ENCODE measurements at regions not wholly inside any gene's neighbourhood (a gene's known extent, or its start where the extent isn't known, plus 50 kb on each side); places are given as distances from the start of the nearest gene placed in this dataset.

DNA sequence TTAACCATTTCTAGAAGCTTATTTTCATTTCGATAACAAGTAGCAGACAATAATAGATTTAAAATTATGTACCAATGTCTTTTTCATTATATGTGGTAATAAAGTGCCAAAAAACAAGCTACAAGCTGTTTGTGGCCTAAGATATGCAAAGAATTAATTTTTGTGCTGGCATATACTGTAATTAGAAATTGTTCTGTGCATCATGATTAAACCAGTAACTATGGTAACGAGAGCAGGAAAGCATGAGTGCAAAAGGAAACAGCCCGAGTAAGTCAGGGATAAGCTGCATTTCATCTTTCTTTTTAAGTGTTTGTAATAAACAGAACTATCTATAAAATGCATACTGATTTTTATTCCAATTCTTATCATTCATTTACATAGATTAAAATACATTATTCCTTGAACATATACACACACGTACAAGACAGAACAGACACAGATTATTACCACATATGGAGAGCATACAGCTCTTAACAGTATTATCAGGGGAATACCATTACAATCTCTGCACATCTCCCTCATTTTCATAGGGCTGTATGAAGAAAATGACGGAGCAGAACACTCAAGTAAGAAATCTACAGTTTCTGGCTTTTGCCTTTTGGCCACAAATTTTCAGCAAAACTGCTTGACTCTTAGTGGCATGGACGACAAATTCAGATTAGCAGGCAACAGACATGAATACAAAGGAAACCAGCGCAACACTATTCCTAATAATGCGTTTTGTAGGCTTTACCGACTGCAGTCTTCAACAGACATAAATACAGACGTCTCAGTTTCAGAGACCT, 121.3 kb upstream of the WDR17 start:
- no peak overlapping the region for H3K4me3 ChIP-seq (ENCODE audit: low read depth, low read length)
- DNase-seq (ENCODE audit: low read depth): no peak
- TF ChIP-seq, protein P1, sequence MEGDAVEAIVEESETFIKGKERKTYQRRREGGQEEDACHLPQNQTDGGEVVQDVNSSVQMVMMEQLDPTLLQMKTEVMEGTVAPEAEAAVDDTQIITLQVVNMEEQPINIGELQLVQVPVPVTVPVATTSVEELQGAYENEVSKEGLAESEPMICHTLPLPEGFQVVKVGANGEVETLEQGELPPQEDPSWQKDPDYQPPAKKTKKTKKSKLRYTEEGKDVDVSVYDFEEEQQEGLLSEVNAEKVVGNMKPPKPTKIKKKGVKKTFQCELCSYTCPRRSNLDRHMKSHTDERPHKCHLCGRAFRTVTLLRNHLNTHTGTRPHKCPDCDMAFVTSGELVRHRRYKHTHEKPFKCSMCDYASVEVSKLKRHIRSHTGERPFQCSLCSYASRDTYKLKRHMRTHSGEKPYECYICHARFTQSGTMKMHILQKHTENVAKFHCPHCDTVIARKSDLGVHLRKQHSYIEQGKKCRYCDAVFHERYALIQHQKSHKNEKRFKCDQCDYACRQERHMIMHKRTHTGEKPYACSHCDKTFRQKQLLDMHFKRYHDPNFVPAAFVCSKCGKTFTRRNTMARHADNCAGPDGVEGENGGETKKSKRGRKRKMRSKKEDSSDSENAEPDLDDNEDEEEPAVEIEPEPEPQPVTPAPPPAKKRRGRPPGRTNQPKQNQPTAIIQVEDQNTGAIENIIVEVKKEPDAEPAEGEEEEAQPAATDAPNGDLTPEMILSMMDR (IDR thresholded peaks at IDR 0.05; ENCODE audit: insufficient read depth, low read depth, low read length): no peak

DNA sequence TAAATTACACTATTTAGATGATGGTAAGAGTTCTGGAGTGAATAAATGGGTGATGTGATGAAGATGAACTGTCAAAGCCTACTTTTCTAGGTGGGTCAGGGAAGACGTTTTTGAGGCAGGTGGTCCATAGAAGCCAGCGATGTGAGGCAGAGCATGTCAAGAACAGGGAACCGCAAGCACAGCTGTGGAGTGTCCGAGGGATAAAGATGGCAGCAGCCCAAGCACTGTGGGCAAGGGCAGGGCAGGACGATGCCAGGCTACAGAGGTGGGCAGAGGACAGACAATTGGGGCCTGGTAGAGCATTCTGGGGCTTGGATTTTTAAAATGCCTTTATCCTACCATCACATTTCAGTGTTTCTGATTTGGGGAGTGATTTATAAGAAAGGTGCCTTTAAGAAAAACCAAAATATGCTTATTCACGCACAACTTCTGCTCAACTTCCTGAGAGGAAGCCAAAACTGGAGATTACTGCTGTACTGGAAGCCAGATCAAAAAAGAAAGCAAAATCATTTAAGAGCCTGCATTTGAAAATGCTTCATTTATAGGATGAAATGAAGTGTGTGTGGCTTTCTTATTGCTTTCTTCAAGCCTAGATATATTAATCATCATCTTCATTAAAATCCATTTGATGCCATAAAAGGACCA, 119.0 kb upstream of the WDR17 start:
- TF ChIP-seq, protein P1 (IDR thresholded peaks at IDR 0.05; ENCODE audit: insufficient read depth, low read depth, low read length): no peak
- no peak for DNase-seq (ENCODE audit: low read depth)
- no peak overlapping the region for H3K4me3 ChIP-seq (ENCODE audit: low read depth, low read length)

DNA sequence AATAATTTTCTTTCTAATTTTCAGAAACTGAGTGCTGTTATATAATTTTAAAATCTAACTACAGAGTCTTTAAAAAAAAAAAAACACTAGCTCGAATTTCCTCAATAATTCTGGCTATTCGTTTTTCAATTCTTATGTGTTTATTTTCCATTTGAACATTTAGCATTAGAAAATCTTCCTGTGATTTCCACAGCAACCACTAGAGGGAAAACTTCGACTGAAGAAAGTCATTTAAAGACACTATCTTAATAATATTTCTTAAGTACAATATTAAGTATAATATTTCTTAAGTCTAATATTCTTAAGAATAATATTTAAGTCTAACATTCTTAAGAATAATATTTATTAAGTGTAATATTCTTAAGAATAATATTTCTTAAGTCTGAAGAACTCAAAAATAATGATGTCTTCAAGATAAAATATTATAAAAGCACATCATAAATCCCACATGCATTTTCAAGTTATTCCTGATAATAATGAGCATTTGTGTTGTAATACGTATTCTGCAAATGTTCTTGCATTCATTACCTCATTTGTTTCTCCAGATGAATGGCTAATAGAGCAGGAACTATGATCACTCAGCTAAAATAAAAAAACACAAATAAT, 118.4 kb upstream of the WDR17 start:
- H3K4me3 ChIP-seq (ENCODE audit: low read depth, low read length): no peak overlapping the region

DNA sequence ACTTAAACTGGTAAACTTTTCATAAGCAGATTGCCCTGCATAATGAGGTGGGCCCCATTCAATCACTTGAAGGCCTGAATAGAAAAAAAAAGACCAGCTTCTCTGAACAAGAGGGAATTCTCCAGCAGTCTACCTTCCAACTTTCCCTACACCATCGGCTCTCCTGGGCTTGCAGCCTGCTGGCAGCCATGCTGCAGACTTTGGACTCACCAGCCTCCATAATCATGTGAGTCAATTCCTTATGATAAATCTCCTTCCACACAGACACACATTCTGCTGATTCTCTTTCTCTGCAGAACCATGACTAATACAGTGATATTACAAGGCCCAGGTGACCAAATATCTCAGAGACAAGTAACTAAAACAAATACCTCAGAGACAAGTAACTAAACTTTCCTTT, 113.8 kb upstream of the WDR17 start:
- TF ChIP-seq, protein P1 (IDR thresholded peaks at IDR 0.05; ENCODE audit: insufficient read depth, low read depth, low read length): no peak
- no peak overlapping the region for H3K4me3 ChIP-seq (ENCODE audit: low read depth, low read length)
- DNase-seq (ENCODE audit: low read depth): no peak

More for the DNA sequence above, 118.4 kb upstream of the WDR17 start:
- TF ChIP-seq, protein P1 (IDR thresholded peaks at IDR 0.05; ENCODE audit: insufficient read depth, low read depth, low read length): peak; percentile 66
- DNase-seq (ENCODE audit: low read depth): peak; percentile 45

DNA sequence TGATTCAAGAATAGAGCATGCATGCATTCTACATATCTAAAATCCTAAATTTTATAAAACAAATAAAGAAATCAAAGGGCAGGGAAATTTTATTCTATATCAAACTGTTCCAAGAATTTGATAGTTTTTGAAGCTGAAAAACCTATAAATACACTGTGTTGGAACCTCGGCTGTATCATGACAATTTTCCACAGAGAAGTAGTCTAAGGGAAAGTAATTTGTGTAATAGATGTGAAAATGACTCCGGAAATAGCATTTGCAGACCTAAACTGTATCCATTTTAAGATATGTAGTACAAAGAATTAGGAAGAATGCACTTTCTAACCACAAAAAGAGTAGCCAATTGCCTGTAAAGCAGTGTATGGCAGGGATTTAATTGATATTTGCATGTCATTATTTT, 112.5 kb upstream of the WDR17 start:
- no peak for DNase-seq (ENCODE audit: low read depth)
- TF ChIP-seq, protein P1 (IDR thresholded peaks at IDR 0.05; ENCODE audit: insufficient read depth, low read depth, low read length): no peak
- no peak overlapping the region for H3K4me3 ChIP-seq (ENCODE audit: low read depth, low read length)

DNA sequence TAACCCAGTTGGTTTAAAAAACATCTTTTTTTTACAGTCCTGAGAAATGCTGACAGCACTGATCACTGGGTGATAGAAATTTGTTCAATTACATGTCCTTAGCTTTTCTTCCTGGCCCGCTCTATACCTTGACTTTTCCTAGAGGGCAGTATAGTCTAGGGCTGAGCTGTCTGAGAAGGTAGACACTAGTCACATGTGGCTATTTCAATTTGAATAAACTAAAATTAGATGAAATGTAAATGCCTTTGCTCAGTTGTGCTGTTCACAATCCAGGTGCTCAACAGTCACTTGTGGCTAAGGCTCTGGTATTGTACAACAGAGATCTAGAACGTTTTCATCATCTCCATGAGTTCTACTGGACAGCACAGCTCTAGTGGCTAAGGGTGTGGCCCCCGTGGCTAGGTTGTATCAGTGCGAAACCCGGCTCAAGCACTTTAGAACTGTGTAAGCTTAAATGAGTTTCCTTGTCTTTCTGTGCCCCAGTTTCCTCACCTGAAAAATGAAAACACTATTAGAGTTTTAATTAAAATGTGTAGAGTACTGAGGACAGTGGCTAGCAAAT, 111.6 kb upstream of the WDR17 start:
- DNase-seq (ENCODE audit: low read depth): no peak
- no peak overlapping the region for H3K4me3 ChIP-seq (ENCODE audit: low read depth, low read length)
- TF ChIP-seq, protein P1 (IDR thresholded peaks at IDR 0.05; ENCODE audit: insufficient read depth, low read depth, low read length): peak; percentile 13

All from fibroblast of villous mesenchyme (primary cell).